SW 1271 (cell line): ENCODE measurements at regions not wholly inside any gene's neighbourhood (a gene's known extent, or its start where the extent isn't known, plus 50 kb on each side); places are given as distances from the start of the nearest gene placed in this dataset.

Source experiments
- DNase-seq, 2 experiments: peaks; one replicate each; lab custom pipeline; 2025; lab: John Stamatoyannopoulos, UW

DNA sequence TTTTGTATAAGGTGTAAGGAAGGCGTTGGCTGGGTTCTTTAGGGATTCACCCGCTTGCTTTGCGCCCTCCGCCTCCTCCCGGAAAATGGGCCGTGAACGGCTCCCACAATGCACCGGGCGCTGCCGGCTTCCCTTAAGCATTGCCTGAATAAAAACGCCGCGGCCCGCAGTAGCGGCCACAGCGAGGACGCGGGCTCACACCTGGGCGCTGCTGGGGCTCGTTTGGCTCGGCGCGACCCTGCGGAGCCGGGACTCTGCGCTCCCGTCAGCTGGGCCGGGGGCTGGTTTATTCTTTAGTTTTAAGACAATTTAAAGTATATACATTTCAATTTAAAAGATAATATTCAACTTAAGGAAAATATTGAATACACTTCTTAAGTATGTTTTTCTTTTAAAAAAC, 343.5 kb upstream of the RGMA start:
- no peak for DNase-seq

DNA sequence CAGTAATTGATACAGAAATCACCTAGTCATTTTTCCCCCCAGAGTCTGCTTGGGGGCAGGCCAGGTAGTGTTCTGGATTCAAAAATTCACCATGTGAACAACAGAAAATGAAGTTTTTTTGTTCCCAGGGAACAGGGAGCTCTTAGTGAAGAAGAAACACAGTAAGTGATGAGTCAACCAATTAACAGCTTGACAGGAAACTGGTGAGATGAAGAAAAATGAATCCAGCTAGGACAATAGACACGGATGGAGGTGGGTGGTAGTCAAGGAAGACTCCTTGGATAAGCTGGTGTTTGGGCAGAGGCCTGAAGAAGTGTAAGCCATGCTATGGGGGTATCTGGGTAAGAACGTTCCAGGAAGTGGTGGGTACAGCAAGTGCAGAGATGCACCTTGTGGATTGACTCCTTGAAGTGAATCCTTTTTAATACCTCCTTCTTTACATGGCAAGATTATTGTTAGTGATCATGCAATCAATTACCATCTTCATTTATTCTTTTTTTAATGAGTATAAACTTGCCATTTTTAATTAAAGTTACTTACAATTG, 339.9 kb upstream of the RGMA start:
- no peak for DNase-seq

DNA sequence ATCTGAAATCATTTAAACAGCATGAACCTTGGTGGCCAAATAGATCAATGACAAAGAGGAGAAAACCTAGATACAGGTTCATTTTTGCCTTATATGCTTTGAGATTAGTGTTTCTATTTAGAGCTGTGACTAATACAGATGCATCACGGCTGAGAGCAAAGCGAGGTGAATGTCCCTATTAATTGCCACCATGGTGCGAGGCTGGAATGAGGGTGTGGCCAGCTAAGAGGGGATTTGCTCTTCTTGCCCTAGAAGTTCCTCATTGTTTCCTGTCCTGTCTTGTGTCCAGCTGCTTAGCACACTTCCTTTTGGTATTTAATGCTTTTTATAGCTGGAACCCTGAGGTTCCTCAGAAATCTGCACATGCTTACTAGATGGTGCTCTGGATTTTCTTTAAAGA, 339.1 kb upstream of the RGMA start:
- DNase-seq, result no peak

DNA sequence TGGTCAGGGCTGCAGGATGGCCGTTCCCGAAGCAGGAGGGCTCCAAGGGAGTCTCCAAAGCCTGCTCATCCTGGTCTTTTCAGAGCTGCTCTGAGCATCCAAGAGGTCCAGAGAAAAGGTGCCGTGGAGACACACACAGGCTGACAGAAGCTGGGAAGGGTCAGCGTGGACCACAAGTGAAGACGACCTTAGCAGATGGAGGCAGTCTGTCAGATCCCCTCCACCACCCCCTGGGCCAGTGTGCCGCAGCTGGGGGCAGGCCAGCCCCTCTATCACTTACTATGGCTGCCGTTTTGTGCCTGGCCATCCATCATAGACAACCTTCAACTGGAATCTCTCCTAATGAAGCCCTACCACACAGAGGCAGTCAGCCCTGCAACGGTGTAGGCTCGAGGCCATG, 335.1 kb upstream of the RGMA start:
- DNase-seq, result no peak

DNA sequence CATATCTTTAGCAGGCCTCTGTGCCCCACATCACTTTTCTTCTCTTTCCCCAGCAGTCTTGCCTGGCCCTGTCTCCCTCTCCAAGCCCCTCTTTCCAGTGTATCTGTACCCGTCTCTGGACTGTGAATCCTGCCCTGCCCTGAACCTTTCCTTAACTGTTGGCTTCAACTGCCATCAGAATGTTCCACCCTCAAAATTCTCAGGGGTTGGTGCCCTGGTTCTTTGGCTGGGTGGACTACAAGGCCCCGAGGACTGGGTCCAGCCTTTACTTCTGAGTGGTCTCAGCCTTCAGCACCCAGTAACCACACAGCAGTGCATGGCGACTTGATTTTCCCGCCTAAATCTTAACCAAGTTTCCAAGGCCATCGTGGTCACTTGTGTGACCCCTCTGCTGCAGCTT, 333.5 kb upstream of the RGMA start:
- no peak for DNase-seq

DNA sequence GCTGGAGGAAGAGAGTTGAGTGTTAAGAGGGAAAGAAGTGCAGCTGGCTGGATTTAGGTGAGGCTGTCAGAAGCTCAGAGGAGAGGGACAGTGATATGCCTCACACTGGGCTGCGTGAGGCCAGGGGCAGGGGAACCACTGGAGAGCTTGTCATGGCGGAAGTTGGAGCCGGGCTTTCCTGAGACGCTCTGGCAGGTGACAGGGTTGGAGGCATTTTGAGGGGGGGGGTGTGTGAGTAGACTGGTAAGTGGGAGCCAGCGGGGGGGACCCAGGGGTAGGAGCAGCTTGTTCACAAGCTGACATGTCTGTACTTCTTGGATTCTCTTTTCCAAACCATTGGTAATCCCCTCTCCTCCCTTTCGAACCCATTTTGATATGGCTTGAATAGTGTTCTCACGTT, 331.5 kb upstream of the RGMA start:
- no peak for DNase-seq

DNA sequence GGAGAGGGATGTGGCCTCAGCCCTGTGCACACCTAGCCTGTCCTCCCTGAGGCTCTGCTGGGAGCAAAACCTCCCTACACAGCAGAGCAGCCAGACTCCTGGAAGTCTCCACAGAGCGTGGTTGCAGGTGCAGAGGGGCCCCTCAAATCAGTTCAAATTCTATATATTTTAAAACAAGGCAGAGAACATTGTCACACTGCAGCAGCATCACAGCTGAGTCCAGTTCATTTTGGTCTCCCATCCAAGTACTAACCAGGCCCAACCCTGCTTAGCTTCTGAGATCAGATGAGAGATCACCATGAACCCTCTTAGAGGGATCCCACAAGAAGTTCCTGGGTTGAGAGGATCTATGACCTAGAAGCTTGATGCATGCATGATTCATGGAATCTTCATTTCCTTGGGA, 331.0 kb upstream of the RGMA start:
- DNase-seq, result no peak

DNA sequence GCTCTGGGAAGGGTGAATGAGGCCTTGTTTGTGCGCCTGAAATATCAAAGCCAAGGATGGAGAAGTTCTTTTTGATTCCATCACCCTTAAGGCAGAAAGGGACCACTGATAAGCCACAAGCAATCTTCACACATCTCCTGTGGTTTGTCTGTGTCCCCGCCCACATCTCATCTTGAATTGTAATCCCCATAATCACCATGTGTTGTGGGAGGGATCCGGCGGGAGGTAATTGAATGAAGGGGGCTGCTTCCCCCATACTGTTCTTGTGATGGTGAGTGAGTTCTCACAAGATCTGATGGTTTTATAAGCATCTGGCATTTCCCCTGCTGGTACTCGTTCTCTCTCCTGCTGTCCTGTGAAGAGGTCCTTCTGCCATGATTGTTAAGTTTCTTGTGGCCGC, 329.6 kb upstream of the RGMA start:
- DNase-seq, result no peak

DNA sequence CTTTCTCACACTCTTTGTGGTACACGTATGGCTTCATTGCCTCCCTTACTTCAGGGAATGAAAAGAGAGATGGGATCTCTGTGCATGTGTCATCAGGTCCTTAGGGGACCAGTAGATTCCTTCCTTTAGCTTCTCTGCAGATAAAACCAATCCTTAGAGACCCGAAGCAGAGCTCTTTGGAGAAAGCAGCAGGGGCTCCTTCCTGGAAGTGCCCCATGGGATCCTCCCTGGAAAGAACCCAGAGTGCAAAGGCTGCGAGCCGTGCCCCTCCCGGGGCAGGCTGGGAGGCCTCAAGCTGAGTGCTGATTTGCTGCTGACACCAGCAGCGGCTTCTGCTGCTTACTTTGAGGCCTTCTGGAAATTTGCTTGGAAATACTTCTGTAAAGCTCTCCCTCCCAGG, 328.6 kb upstream of the RGMA start:
- DNase-seq, result no peak

DNA sequence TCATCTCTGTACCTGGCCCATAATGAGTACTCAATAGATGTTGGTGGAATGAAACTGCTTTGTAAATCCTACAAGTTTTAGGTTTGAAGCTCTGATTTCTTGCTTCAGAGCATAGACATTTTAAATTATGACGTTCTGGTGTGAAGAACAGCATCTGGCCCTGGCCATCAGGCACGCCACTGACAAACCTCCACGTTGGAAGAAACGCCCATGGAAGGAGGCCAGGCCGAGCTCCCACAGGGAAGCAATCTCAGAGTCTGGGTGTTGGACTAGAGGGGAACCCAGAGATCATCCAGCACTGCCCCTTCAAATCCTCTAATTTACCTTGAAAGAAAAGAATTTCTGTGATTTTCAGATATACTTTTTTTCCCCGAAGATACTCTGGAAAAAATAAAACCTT, 328.1 kb upstream of the RGMA start:
- no peak for DNase-seq

DNA sequence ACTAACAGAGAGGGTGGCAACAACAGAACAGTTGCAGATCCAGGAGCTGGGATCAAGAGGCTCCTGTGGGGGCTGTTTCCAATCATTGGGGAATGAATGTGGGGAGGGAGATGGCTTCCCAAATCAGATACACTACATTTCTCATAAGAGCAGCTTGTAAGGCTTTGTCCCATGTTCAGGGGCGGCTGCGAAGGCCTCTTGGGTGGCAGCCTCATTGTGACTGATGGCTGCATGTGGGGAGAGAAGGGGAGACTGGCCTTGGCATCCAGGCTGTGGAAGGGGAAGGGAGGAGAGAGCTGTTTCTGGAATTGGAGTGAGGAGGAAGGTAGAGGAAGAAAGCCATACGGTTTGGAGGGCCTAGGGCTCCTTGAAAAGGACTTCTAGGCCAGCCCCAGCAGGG, 326.6 kb upstream of the RGMA start:
- DNase-seq, result no peak

DNA sequence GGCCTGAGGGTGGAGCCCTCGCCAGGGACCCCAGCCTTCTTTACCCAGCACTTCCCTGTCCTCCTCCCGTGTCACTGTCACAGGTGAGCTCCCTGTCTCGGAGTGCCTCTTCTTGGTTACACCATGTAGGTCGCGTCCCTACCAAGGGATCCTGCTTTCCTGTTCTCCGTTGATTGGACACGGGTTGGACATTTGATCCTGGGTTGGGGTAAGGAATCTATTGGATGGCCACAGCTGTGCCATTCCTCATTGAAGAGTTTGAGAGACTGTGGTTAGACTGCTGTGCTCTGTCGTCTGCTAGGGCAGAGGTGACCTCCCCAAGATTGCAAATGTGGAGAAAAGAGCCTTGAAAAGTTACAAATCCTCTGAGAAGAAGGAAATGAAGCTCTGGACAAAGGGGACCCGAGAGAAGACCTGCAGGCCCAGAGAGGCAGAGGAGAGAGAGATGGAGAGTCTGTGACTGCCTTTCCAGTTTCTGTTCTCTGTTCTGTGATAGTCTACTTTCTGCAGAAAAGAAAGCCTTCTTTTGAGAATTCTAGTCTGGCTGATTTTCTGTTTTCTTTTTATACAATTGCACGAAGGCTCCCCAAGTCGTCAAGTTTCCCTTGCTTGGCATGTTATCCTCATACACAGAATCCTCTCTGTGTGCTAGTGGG, 325.7 kb upstream of the RGMA start:
- no peak for DNase-seq

DNA sequence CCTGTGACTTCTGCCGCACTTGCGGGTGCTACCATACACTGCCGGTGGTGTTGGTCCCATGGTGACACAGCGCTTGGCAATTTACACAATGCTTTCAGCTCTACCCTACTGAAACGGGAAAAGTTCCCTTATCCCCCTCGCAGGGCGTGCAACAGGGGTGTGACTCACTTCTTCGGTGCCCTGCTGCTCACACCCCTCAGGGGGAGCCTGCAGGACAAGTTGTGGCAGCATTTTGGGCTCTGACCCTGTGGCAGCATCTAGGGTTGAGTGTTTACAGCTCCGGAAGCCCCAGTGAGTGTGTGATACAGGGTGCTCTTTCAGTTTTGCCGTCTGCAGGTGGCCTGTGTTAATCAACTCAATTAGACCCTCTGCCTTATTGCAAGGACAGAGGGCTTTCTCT, 324.7 kb upstream of the RGMA start:
- no peak for DNase-seq

DNA sequence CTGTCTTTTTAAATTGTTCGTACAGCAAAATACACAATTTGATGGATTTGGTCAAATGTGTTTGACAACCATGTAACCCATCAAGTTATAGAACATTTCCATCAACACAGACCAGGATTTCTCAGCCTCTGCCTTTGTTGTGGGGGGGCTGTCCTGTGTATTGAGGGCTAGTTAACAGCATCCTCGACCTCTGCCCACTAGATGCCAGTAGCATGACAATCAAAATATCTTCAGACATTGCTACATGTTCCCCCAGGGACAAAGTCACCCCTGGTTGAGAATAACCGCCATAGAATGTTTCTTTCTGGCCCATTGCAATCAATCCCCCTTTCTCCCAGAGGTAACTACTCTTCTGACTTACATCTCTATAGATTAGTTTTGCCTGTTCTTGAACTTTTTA, 310.1 kb upstream of the RGMA start:
- DNase-seq, result no peak

DNA sequence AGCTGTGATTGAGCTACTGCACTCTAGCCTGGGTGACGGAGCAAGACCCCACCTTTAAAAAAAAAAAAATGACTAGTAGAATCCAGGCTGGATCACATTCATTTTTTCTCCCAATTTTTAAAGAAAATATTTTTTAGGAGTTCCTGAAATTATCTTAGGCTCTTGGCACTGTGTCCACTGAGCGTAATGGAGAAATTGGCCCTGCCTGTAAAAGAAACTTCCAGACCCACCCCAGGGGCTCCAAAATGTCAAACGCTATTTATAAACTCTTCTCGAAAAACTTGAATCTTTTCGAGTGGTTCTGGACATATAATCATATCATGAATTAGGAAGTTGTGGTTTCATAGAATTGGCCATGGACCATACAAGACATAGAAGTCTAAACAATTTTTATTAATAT, 300.2 kb upstream of the RGMA start:
- DNase-seq, result no peak

DNA sequence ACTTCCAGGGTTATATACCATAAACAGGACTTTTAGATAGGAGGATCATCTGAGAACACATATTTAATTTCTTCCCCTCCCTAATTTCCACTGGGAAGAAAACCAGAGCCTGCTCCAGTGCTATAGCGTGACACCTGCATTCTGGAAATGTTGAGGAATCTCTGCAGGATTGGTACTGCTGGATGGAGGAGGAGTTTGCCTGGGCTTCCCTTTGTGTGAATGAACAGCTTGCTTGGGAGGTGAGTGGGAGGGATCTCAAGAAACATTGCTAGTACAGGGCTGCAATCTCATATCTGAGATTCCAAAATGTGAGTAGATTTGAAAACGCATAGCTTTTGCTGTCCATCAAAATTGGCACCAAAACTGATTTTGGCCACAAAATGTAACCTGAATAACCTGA, 295.9 kb upstream of the RGMA start:
- DNase-seq, result no peak

DNA sequence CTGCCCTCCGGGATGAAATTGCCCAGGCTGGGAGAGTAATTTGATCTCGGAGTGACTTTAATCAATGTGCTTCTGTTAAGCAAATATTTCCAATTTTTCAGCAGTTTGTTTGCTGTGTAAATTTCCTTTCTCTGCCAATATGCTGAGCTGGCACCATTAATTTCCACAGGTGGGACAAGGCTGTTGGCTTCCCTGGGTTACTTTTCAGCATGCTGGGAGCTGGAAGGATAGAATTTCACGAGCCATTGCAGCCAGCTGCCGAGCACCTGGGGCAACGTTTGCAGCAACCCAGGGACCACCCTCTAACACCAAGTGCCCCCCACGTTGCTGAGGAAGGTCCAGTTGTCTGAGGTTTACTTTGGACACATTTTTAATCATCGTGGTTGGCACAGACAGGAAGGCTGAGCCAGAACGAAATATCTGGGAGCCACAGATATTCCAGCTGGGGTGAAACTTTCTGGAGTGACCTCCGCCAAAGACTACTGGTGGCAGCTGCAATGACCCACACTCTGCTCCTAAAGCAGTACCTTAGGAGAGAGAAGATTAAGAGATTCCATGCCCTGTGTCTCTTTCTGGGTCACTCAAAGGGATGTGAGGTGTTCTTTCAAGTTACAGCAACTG, 293.3 kb upstream of the RGMA start:
- DNase-seq, result no peak

DNA sequence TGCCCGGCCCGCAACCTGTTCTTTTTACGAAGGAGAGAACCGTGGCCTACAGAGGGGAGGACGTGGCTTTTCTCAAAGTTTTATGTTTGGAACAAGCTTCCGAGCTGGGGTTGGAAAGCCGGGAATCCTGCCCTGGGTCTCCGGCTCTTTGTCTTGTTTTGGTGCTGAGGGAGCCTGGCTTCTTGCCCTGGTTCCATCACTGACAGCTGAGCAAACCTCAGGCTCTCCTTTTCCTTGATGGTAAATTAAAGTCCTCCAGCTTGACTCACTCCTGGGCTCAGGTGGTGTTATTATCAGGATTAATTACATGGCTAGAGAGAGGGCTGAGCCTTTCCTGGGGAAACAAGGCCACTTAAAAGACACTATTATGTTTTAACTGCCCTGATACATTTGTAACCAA, 289.5 kb upstream of the RGMA start:
- DNase-seq, result no peak

DNA sequence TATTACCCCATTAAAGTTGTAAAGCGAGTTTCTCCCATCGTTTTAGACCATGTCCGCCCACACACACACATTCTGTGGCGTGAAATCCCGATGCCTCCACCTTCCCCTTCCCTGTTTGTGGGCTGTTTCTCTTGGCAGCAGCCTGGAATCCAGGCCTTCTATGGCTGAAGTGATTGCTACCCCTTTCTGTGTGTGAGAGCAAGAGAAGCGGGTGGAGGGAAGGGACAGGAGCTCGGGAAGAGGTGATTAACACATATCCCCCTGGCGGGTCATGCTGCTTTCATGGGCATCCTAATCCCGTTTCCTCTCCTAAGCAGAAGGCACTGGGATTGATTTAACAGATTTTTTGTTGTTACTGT, 283.8 kb upstream of the RGMA start:
- DNase-seq, result no peak

DNA sequence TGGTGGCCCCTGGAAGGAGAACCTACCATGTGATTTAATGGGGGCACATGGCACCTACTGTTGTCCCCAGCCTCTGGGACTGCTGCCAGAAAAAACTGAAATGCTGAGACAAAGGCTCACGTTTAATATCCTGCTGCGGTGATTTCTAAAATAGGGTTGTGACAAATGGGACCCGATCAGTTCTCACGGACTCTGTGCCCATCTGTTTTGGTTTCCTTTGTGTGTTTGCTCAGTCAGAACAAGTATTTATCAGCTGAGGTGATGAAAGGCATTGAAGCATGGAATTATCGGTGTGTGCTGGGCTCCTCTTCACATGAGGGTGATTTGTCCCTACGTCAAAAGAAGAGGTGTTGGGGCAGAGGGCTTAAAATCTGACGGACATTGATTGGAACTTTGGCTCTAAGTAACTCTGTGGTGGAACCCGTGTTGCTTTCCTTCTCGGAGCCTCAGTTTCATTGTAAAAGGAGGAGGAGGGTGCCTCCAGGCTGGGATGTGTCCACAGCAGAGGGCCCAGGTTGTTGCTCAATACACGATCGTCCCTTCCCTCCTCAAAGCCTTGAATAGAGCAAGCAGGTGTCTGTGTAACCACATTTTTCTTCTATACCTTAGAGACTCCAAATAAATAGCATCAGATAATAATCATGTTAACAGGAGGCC, 283.3 kb upstream of the RGMA start:
- DNase-seq, result no peak

DNA sequence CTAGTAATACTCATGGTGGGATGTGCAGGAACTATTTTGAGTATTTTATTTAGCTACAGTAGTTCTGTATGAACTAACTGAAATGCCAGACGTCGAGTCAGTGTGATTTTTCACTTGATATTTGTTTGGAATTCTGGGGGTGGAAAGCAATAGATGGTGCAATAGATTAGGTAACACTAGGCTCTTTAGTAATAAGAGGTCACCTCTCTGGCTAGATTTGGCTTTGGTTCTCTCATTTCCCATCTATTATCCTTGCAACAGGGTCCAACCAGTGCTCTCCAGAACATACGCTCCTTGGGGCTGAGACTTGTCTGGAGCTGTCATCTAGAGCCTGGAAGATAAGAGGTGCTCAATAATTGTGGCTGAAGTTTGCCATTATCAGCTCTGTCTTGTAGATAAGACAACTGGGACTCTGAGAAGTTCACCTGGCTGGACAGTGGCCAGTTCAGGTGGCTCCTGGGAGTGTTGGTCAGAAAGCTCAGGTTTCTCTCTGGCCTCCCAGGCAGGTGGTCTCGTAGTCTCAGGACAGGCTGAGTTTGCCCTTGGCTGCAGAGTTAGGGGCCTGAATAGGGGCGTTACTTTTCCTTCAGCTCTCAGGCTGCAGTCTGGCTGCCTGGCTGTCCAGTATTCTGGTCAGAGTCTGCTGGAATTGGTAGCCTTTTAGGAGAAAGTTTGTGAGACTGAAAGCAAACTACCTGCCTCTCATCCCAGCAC, 277.5 kb upstream of the RGMA start:
- no peak for DNase-seq

DNA sequence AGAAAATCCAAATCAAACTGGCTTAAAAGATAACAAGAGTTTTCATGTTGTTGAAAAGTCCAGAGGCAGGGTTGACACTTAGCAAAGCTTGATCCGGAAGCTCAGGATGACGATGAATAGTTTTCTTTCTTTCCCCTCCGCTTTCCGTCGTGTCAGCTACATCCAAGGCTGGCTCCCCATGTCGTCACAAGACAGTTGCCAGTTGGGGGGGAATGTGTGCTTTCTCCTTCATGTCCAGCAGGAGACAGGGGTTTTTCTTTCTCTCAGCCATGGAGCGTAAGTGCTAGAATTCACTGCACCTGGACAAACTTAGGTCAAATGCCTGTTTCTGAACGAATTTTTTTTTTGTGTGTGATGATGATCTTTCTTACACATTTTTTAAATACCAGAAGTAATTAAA, 273.8 kb upstream of the RGMA start:
- DNase-seq, result no peak

DNA sequence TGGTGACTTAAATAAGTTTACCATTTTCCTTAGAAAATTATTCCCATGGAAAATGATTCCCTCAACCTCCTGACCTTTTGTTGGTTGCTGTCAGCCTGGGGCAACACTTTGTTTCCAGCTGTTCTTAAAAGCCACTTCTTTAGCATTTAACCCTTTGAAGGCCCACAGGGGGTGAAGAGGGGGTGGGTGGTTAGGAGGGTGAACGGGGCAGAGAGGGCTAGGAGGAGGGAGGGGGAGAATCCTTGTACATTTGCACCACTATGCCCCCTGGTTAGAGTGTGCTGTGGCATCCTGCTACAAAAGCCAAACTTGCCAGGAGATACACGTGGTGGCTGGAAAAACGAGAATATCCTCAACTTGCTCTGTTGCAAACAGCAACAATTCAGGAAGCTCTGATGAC, 273.2 kb upstream of the RGMA start:
- DNase-seq, result no peak
